NT2/D1 (cell line): ENCODE measurements at regions not wholly inside any gene's neighbourhood (a gene's known extent, or its start where the extent isn't known, plus 50 kb on each side); places are given as distances from the start of the nearest gene placed in this dataset.
A peak's percentile ranks its signal among the peaks of the same experiment; 100 is the strongest.

Experiments used
- DNase-seq: peaks from one replicate; pipeline ENCODE4 v3.0.0-alpha.2; 2011; ENCODE audit warnings: low read depth, low spot score
- H3K27me3 ChIP-seq: 2 replicates; pipeline ENCODE4 v1.6.0; 2011; ENCODE audit warnings: mild to moderate bottlenecking; ENCODE audit not compliant: insufficient read length, insufficient read depth
- H3K36me3 ChIP-seq: 2 replicates; pipeline ENCODE4 v1.6.1; 2011; ENCODE audit warnings: mild to moderate bottlenecking, low read length, mixed read lengths; ENCODE audit not compliant: insufficient read depth, insufficient read length
- H3K4me1 ChIP-seq: 2 replicates; pipeline ENCODE4 v1.5.1; 2011; ENCODE audit not compliant: insufficient read depth, insufficient read length
- H3K4me3 ChIP-seq: 2 replicates; pipeline ENCODE4 v1.5.1; 2011; ENCODE audit warnings: low read depth; ENCODE audit not compliant: insufficient read length
- H3K9ac ChIP-seq: 2 replicates; pipeline ENCODE4 v1.6.0; 2011; ENCODE audit warnings: low read depth; ENCODE audit not compliant: insufficient read length
- H3K9me3 ChIP-seq: 2 replicates; pipeline ENCODE4 v1.5.1; 2011; ENCODE audit warnings: mild to moderate bottlenecking, low read length; ENCODE audit not compliant: insufficient read depth
- SUZ12 ChIP-seq: IDR thresholded peaks from 2 replicates; pipeline ENCODE4 v1.6.1; 2011; ENCODE audit not compliant: insufficient read length, insufficient read depth; ENCODE audit errors: extremely low read depth
- YY1 ChIP-seq: IDR thresholded peaks from 2 replicates; pipeline ENCODE4 v1.6.1; 2011; ENCODE audit not compliant: insufficient read length, insufficient read depth
- ZNF274 ChIP-seq: IDR thresholded peaks from 2 replicates; pipeline ENCODE4 v1.6.1; 2011; ENCODE audit warnings: mild to moderate bottlenecking, low read depth, low read length

DNA sequence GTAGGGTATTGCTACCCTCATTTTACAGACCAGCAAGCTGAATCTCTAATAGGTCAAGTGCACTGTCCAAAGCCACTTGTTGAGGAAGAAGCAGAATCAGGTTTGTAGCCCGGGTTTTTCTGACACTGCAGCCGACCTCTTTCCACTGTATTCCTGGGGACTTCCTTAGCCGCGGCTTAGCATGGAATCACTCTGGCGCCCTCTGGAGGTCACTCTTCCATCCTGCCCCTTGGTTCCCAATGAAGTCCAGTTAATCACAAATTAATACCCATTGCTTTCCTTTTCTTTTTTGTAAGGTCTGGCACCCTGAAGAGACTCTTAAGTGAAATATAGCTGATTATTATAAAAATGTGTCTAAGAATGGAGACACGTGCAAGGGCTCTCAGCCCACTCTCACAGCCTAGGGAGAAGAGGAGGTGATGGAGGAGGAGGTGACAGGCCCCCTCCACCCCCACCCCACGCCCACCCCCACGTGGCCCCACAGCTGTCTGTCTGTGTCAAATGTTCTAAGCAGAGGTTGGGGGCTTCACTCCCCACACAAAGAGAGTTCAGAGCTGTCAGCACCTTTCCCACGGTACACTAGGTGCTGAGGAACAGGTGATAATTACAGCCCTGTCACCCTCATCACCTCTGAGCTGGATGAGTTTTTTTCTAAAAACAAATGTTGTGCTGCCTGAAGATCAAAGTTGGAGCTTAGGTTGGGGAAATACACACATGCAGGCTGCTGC lies 57.7 kb upstream of the DRD2 start:
- Histone ChIP-seq H3K4me3 (no peak overlapping the region), H3K36me3 (no peaks in the 10 kb centered on the region), H3K4me1 (no peaks in the 10 kb centered on the region), H3K9me3 (no peaks in the 10 kb centered on the region; the same call in 1 of the 2 replicates), H3K27me3 (no peaks in the 10 kb centered on the region), H3K9ac (no peak overlapping the region)
- TF ChIP-seq SUZ12, result no peak
- TF ChIP-seq YY1, result no peak
- no peak for TF ChIP-seq ZNF274
- DNase-seq, result peak; percentile 73

DNA sequence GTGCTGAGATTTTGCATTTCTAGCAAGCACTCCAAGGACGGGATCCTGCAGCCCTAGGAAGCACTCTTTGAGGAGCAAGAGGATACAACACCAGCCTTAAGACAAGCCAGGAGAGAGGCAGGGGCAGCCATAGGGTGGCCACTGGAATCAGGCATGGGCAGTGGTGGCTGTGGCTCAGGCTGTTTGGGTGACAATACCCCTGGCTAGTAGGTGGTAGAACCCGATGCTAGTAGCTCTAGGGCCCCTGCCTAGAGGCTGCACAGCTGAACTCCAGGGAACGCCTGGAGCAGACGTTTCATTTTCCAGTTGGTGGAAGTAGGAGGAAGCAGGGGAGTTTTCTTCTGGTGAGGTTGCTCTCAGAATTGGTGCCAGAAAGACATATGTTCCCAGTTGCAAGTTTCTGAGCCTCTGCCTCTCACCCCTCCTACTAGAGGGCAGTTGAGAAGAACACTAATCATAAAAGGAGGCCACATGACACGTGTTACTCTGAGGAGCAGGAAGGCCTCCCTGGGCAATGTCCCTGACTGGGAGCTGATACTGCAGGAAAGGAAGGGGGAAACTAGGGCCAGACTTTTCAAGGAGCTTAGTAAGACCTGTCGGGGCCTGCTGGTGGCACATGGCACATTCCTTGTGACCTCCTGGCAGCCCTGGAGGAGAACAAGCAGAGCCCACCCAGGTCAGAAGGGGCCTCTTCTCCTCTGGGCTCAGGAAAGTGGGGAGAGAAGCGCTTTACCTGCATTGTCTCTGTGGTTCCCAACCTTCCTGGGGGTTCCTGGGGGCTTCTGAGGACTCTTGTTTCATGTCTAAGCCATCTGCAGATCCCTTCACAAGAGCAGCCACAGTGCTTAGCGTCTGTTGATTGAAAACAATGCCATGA lies 56.6 kb upstream of the DRD2 start:
- no peaks in the 10 kb centered on the region; the same call in 1 of the 2 replicates for H3K9me3 ChIP-seq
- H3K9ac ChIP-seq, result no peak overlapping the region
- H3K27me3 ChIP-seq, result no peaks in the 10 kb centered on the region
- H3K4me1 ChIP-seq, result no peaks in the 10 kb centered on the region
- TF ChIP-seq ZNF274 (no peak), YY1 (no peak), SUZ12 (no peak)
- no peak overlapping the region for H3K4me3 ChIP-seq
- no peak for DNase-seq
- H3K36me3 ChIP-seq, result no peaks in the 10 kb centered on the region

DNA sequence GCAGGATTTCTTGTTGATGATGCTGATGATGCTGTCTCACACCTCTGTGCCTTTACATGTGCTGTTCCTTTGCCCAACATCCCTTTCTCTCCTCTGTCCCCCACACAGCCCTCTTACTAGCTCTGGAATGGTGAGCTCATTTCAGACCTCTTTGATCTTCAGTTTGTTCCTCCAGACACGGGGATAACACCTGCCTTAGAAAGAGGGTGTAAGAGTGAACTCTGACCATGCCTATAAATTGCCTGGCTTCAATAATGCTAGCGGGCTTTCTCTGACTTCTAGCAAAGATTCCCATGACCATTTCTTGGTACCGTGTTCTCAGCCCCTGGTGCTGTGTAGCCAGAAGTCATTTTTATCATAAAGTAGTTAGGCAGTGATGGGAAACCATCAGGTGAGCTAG lies 55.9 kb upstream of the DRD2 start:
- Histone ChIP-seq H3K36me3 (no peaks in the 10 kb centered on the region), H3K4me3 (no peak overlapping the region), H3K27me3 (no peaks in the 10 kb centered on the region), H3K9me3 (no peaks in the 10 kb centered on the region; the same call in 1 of the 2 replicates), H3K4me1 (no peaks in the 10 kb centered on the region), H3K9ac (no peak overlapping the region)
- TF ChIP-seq ZNF274 (no peak), YY1 (no peak), SUZ12 (no peak)
- DNase-seq, result no peak

DNA sequence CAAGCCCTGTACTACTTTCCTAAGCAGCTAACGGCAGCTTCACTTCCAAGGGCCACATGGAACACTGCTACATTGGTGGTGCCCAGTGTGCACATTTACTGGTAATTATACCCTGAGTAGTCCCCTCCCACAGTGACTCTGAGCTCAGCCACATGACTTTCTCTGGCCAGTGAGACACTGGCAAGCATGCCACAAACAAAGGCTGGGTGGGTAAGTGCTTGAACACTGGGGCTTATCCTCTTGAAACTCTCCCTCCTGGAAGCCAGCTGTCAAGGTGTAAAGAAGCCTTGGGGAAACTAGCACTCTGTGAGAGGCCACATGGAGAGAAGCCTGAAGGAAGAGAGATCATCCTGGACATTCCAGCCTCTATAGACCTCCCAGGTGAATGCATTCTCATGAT lies 54.4 kb upstream of the DRD2 start:
- no peak for DNase-seq
- no peak overlapping the region for H3K4me3 ChIP-seq
- no peaks in the 10 kb centered on the region; the same call in 1 of the 2 replicates for H3K9me3 ChIP-seq
- H3K27me3 ChIP-seq, result no peaks in the 10 kb centered on the region
- no peaks in the 10 kb centered on the region for H3K4me1 ChIP-seq
- H3K36me3 ChIP-seq, result no peaks in the 10 kb centered on the region
- TF ChIP-seq ZNF274 (no peak), SUZ12 (no peak), YY1 (no peak)
- no peak overlapping the region for H3K9ac ChIP-seq

DNA sequence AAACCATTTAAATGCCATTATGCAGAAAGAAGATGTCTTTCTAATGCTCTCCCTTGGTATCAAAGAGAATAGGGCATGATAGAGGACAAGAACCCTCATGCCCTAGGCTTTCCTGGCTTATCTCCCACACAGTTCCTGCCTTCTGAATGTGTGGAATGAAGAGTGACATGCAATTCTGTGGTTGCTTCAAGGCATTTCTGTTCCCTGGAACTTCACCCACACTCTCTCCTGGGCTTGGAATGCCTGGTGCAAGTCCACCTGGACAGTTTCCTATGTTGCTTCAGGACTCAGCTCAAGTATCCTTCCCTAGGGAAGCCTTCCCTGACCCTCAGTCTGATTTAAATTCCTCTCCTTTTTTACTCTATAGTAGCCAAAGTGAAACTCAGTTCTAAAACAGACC lies 53.8 kb upstream of the DRD2 start:
- H3K36me3 ChIP-seq, result no peaks in the 10 kb centered on the region
- no peak overlapping the region for H3K4me3 ChIP-seq
- H3K4me1 ChIP-seq, result no peaks in the 10 kb centered on the region
- TF ChIP-seq YY1 (no peak), ZNF274 (no peak), SUZ12 (no peak)
- no peaks in the 10 kb centered on the region for H3K27me3 ChIP-seq
- DNase-seq, result no peak
- no peaks in the 10 kb centered on the region; the same call in 1 of the 2 replicates for H3K9me3 ChIP-seq
- H3K9ac ChIP-seq, result no peak overlapping the region

DNA sequence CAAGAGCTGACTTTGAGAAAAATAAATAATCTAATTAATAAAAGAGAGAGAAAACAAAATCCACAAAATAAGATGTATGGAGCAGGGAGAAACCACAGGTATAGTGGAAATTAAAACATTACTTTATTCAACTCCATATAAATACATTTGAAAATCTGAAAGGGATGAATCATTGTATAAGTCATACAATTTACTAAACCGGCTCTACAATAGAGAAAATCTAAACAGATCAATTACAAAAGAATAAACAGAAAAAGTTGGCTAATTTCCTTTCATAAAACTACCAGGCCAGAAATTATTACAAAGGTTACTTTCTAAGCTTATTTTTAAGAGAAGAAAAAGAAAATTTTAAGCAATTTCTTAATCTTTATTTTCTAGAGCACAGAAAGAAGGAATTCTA lies 51.3 kb upstream of the DRD2 start:
- Histone ChIP-seq H3K9ac (no peak overlapping the region), H3K4me3 (no peak overlapping the region), H3K4me1 (no peaks in the 10 kb centered on the region), H3K36me3 (no peaks in the 10 kb centered on the region), H3K9me3 (no peaks in the 10 kb centered on the region; the same call in 1 of the 2 replicates), H3K27me3 (no peaks in the 10 kb centered on the region)
- DNase-seq, result no peak
- TF ChIP-seq SUZ12 (no peak), YY1 (no peak), ZNF274 (no peak)
